Muscle layer of colon (tissue), 2 donors: ENCODE measurements at regions not wholly inside any gene's neighbourhood (a gene's known extent, or its start where the extent isn't known, plus 50 kb on each side); places are given as distances from the start of the nearest gene placed in this dataset.

Experiments
- H3K27ac ChIP-seq: one replicate; pipeline ENCODE4 v1.7.0; 2013; ENCODE audit warnings: low read depth, mild to moderate bottlenecking, low read length, moderate library complexity
- H3K27me3 ChIP-seq, 2 donors: one replicate each; pipeline ENCODE4 v1.7.0; 2013; ENCODE audit warnings: low read length in 2 of 2, mild to moderate bottlenecking in 2 of 2; ENCODE audit not compliant: insufficient read depth in 2 of 2, control insufficient read depth in 1 of 2
- H3K36me3 ChIP-seq: one replicate; pipeline ENCODE4 v1.7.0; 2013; ENCODE audit warnings: mild to moderate bottlenecking, low read length; ENCODE audit not compliant: insufficient read depth
- H3K4me1 ChIP-seq: one replicate; pipeline ENCODE4 v1.7.0; 2013; ENCODE audit warnings: mild to moderate bottlenecking, low read length; ENCODE audit not compliant: insufficient read depth
- H3K4me3 ChIP-seq, 2 donors: one replicate each; pipeline ENCODE4 v1.7.0; 2013; ENCODE audit warnings: low read length in 2 of 2, low read depth in 1 of 2, mild to moderate bottlenecking in 1 of 2, moderate library complexity in 1 of 2
- H3K9ac ChIP-seq: one replicate; pipeline ENCODE4 v1.7.0; 2013; ENCODE audit warnings: low read length
- H3K9me3 ChIP-seq: one replicate; pipeline ENCODE4 v1.7.0; 2013; ENCODE audit warnings: mild to moderate bottlenecking, low read length
- donor health status: abdominal sarcoma.
- donor health status: Adenocarcinoma of cecum.

DNA sequence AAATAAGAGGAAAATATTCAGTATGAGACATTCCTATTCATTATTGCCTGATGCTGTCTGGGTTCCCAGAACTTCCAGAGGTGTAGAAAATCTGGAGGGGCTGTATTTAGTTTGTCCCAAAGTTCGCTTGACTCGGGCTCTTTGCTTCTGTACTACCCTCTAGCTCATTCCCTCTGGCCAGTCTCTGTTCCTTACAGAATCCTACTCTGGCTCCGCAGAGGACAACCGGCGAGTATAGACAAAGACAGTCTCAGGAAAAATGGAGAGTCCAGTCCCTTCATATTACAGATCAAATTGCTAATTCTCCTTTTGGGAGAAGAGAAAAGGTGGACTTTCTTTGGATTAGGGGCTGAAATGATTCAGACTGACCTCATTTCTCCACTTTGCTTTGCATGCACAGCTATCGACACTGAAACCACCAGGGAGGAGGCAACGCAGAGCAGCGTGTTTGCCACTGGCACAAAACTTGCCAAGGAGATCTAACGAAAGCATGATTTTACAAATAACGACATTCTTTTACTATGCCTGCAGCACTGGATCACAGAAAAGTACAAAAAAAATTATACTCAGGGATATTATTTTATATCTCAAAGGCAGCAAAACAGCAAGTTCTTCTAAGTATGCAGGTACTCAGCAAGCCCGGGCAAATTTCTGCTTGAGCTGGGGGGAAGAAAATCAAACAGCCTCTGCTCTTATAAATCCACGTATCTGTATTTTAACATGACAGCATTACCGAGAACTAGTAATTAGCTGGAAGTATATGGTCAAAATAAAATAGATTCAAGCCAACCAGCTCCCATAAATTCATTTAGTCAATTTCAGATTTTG, 279.7 kb downstream of the NPR3 start:
- no peak overlapping the region for H3K27ac ChIP-seq

DNA sequence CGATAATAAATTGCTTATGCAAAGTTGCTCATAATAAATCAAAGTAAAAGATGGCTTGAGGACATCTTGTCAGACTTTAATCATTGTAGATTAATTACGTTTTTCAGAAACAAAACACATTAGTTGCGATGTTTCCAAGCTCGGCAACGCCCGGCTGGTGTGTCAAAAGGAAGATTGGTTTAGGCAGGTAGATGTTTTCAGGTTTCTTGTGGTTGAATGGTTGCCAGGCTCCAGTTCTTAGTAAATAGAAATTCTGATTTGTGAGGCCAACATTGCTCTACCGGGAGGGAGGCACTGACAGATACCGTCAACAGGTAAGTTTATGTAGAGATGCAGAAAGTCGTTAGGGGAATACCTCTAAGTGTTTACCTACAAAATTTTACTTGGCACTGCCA, 280.3 kb downstream of the NPR3 start:
- H3K27ac ChIP-seq = no peak overlapping the region
- H3K36me3 ChIP-seq = no peaks in the 10 kb centered on the region
- no peak overlapping the region for H3K4me3 ChIP-seq

More for the DNA sequence above, 279.7 kb downstream of the NPR3 start:
- Histone ChIP-seq H3K9ac (no peak overlapping the region), H3K27me3 (no peaks in the 10 kb centered on the region), H3K4me1 (no peaks in the 10 kb centered on the region), H3K36me3 (no peaks in the 10 kb centered on the region), H3K4me3 (no peak overlapping the region), H3K9me3 (no peaks in the 10 kb centered on the region)

DNA sequence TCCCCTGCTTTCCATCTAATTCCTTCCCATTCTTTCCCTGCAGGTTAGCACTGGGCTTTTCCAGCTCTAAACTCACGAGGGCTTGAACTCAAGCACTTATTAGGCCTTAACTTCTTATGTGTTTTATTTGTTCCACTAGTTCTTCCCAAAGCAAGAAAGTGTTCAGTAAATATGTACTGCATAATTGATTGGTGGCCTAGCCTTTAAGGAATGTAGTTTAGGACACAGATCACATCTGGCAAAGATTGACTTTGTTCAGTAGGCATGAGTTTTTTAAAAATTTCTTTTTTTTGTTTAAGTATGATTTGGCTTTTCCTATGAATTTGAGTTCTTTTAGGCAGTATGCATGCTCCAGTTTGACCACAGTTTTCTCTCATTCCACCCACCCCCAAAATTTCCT, 285.2 kb downstream of the NPR3 start:
- Histone ChIP-seq H3K27ac (no peak overlapping the region), H3K27me3 (no peaks in the 10 kb centered on the region), H3K36me3 (no peaks in the 10 kb centered on the region), H3K9ac (no peak overlapping the region), H3K4me1 (no peaks in the 10 kb centered on the region), H3K4me3 (no peak overlapping the region), H3K9me3 (no peaks in the 10 kb centered on the region)

More for the DNA sequence above, 280.3 kb downstream of the NPR3 start:
- no peaks in the 10 kb centered on the region for H3K27me3 ChIP-seq
- H3K9me3 ChIP-seq = no peaks in the 10 kb centered on the region
- no peaks in the 10 kb centered on the region for H3K4me1 ChIP-seq
- no peak overlapping the region for H3K9ac ChIP-seq

DNA sequence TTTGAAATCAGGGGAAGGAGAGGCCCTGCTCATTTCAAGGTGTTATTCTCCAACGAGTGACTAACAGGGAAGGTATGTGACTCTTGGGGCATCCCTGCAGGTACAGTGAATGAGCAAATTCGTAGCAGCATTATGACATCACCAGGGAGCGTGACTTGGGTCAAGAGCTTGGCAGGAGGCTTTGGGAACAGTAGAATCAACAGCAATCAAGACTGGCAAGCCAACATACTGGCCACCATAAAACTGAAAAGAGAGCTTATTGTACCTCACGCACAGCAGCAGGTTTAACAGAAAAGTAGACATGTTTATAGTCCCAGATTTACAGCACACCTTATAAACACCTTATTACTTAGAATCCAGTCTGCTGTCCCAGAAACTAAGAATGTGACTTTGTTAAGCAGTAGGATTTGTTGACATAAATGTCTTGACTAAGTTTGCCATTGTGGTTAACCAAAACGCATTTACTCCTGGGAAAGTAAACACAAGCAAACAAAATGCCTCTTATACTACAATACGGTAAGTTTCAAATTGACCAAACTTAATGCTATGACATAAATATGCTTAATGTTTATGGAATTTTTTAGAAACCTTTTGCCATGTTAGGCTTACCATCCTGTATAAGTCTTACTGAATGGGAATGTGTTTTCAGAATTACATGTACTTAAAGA, 297.8 kb downstream of the NPR3 start:
- H3K4me3 ChIP-seq = no peak overlapping the region
- H3K36me3 ChIP-seq = no peaks in the 10 kb centered on the region
- H3K9ac ChIP-seq = no peak overlapping the region
- peaks cover 14% of the 10 kb centered on the region for H3K4me1 ChIP-seq
- peaks cover 4% of the 10 kb centered on the region for H3K9me3 ChIP-seq
- H3K27ac ChIP-seq = no peak overlapping the region
- H3K27me3 ChIP-seq = no peaks in the 10 kb centered on the region

DNA sequence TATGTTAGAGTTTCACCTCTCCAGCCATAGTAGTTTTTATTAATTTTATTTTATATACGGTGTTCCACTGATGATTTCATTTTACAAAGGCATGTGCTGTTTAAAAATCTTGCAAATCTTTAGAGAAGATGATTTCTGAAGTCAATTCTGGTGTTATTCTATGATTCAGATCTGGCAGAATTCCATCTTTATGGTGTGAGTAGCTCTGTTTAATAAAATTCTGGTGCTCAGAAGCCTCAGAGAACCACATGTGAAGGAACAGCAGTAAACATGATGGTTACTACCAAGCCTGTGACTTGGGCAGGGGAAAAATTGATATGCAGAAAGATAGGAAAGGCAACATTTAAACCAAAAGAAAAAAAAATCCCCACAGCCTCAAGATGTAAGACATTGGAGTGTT, 299.7 kb downstream of the NPR3 start:
- no peaks in the 10 kb centered on the region for H3K36me3 ChIP-seq
- peaks cover 9% of the 10 kb centered on the region for H3K9me3 ChIP-seq
- no peak overlapping the region for H3K4me3 ChIP-seq
- H3K4me1 ChIP-seq = peaks cover 14% of the 10 kb centered on the region
- H3K27me3 ChIP-seq = no peaks in the 10 kb centered on the region
- H3K9ac ChIP-seq = no peak overlapping the region
- no peak overlapping the region for H3K27ac ChIP-seq

DNA sequence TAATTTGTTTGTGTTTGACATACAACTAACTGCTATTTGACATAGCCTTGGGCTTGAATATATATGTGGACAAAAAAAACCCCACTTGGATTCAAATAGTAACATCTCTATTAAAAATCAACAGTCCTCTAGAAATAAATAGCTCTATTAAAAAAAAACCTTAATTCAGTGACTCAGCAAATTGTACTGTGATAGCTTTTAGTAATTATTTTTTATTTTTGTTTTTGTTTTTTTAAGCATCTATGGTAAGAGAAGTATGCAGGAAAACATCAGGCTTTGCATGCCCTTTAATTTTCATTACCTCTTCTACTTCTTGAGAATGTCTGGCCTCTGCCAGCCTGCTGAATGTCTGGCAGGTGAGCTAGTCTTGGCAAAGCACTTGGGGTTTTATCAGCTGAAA, 300.7 kb downstream of the NPR3 start:
- no peak overlapping the region for H3K4me3 ChIP-seq
- peaks cover 9% of the 10 kb centered on the region for H3K9me3 ChIP-seq
- no peaks in the 10 kb centered on the region for H3K36me3 ChIP-seq
- no peaks in the 10 kb centered on the region for H3K27me3 ChIP-seq
- no peak overlapping the region for H3K9ac ChIP-seq
- H3K27ac ChIP-seq = no peak overlapping the region
- peaks cover 14% of the 10 kb centered on the region for H3K4me1 ChIP-seq

DNA sequence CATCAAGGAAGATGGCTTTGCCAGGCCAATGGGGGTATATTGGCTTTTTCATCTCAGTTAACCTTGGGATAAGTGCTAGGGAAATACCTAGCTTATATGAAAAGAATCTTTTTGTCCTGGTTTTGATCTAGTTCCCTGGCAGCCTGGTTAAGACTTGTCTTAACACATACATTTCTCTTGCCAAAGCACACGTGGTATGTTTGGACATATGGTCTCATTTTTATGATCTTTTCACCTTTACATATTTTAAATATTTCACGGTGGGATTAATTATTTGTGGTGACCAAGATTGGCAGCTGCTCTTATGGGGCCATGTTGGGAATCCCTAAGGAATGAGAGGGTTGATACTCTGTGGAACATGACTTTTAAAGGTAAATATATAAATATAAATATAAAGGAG, 312.5 kb downstream of the NPR3 start:
- no peak overlapping the region for H3K4me3 ChIP-seq
- H3K9me3 ChIP-seq = no peaks in the 10 kb centered on the region
- no peaks in the 10 kb centered on the region for H3K4me1 ChIP-seq
- no peaks in the 10 kb centered on the region for H3K27me3 ChIP-seq
- no peaks in the 10 kb centered on the region for H3K36me3 ChIP-seq
- no peak overlapping the region for H3K27ac ChIP-seq
- no peak overlapping the region for H3K9ac ChIP-seq

DNA sequence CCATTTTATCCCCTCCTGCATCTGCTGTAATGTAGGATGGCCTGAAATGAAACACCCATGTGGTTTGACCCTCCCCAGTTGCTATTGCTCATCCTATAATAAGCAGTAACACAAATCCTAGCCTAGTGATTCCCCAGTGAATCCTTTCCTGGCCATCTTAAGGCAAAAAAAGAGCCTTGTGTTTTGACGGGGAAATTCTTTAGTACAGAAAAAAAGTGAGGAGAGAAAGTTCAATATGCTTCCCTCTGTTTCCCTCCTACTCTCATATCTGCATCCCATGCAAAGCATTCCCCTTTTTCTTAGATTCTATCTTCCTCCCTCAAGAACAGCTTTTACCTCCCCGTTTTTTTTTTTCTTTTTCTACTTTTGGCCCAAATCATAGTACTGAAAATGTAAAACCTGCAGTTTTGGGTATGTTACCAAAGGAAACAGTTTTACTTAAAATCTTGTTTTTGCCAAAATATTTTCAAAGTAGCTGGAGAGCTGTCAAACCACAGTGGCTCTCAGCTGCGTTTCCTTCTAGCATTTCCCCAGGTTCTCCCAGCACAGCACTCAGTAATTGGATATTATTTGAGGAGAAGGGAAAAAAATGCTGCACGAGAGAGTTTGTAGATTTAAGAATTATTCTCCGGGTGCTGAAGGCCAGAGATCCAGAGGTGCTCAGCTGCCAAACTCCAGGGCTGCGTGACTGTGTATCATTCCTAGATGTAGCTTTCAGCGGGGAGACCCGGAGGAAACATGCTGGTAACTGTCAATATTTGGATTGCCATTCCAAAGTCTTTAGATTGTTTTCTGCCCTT, 321.4 kb downstream of the NPR3 start:
- no peaks in the 10 kb centered on the region for H3K36me3 ChIP-seq
- no peak overlapping the region for H3K4me3 ChIP-seq
- H3K4me1 ChIP-seq = peaks cover 25% of the 10 kb centered on the region
- no peaks in the 10 kb centered on the region for H3K9me3 ChIP-seq
- H3K9ac ChIP-seq = no peak overlapping the region
- no peaks in the 10 kb centered on the region for H3K27me3 ChIP-seq
- H3K27ac ChIP-seq = peak overlapping the region; percentile 41

DNA sequence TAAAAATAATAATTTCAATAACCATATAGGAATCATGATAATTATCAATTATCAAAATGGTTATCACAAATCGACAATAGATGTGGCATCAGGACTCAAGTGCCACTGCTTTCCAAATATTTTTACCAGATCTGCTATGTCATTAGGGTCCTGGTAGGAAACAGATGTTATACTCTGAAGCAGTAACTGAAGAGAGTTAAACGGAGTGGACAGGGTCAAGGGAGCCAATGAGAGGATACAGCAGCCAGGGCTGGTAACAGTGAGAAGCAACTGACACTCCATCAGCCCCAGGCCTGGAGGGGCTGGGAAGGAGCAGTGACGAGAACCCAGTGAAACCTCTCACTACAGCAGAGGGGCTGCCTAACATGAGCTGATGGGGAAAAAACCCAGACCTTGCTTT, 322.4 kb downstream of the NPR3 start:
- Histone ChIP-seq H3K4me1 (peaks cover 25% of the 10 kb centered on the region), H3K9me3 (no peaks in the 10 kb centered on the region), H3K27me3 (no peaks in the 10 kb centered on the region), H3K36me3 (no peaks in the 10 kb centered on the region), H3K9ac (no peak overlapping the region), H3K27ac (no peak overlapping the region), H3K4me3 (no peak overlapping the region)

DNA sequence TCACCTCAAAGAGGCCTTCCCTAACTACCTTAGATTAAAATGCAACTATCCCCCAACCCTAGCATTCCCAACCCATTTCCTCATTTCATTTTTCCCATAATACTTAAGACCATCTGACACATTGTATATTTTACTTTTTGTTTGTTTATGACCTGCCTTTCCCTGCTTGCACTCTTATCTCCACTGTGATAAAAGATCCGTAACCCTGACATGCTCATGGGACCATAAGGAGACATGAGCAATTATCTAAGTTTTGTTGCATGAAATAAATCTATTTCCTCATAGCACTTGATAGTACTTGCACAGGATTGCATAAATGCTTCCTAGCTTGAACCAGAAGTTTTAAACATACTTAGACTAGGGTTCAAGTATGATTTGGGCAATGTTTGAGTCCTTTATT, 323.7 kb downstream of the NPR3 start:
- H3K4me1 ChIP-seq = peaks cover 27% of the 10 kb centered on the region
- no peak overlapping the region for H3K9ac ChIP-seq
- no peak overlapping the region for H3K27ac ChIP-seq

DNA sequence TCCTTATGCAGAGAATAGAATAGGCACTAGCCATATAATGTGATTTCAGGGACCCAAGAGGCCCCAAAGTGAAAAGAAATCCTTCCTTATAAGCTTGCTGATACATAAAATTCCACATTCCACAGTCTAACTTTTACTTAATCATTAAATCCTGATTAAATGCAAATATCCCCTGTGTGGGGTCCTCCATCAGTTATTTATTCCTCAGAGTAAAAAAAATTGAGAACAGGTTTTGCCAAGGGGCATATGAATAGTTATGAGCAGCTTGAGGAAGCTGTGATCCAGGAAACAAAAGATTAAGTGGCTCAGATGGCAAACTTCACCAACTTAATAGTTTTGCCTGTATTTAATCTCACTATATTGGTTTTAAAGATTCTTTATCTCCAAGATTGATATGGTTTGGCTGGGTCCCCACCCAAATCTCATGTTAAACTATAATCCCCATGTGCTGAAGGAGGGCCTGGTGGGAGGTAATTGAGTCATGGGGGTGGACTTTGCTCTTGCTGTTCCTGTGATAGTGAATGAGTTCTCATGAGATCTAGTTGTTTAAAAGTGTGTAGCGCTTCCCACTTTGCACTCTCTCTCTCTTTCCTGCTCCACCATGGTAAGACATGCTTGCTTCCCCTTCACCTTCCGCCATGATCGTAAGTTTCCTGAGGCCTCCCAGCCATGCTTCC, 324.9 kb downstream of the NPR3 start:
- Histone ChIP-seq H3K4me3 (no peak overlapping the region), H3K4me1 (peaks cover 31% of the 10 kb centered on the region), H3K27ac (no peak overlapping the region), H3K27me3 (no peaks in the 10 kb centered on the region), H3K9me3 (no peaks in the 10 kb centered on the region), H3K9ac (no peak overlapping the region), H3K36me3 (no peaks in the 10 kb centered on the region)

More for the DNA sequence above, 323.7 kb downstream of the NPR3 start:
- no peaks in the 10 kb centered on the region for H3K9me3 ChIP-seq
- no peaks in the 10 kb centered on the region for H3K36me3 ChIP-seq
- no peak overlapping the region for H3K4me3 ChIP-seq
- H3K27me3 ChIP-seq = no peaks in the 10 kb centered on the region
